ENCODE measurements at regions not wholly inside any gene's neighbourhood (a gene's known extent, or its start where the extent isn't known, plus 50 kb on each side); places are given as distances from the start of the nearest gene placed in this dataset.
"Not testable (repeated sequence)": the region's sequence is repeated elsewhere in the genome, so short reads cannot be mapped to it uniquely, and the experiment has no call there.

- TF ChIP-seq POLR2A (IDR thresholded peaks at IDR 0.05; ENCODE audit: low read length); GATA1 (IDR thresholded peaks at IDR 0.05; ENCODE audit: low read depth, low read length): not testable (repeated sequence)
These were observed 214.4 kb upstream of the FSIP2 start for GRCh38 chr2:185524242-185524641.
